ENCODE measurements at regions not wholly inside any gene's neighbourhood (a gene's known extent, or its start where the extent isn't known, plus 50 kb on each side); places are given as distances from the start of the nearest gene placed in this dataset.

DNA sequence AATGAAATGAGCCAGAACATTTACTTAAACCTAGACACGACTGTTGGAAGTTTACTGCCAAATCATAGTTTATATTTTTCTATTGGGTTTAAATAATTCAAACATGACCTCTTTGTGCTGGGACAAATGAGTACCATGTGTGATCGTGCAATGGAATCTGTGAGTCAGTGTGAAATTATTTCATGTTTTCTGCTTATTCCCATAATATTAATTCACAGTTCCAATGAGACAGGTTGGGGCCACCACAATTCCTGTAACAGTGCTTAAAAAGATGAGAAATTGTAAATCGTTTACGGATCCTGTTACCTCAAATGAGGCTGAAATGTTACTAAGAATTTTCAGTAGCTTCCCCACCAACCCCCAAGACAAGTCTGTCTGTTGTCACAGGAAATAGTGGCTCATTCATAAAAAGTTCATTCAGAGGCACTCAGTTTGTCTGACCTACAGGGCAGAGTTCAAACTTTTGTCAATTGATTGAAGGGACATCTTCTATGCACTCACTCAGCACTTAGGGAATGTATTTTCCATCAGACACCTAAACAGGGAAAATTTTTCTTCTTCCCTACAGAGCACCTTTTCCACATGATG lies 563.9 kb upstream of the ADAMTS16 start:
- Histone ChIP-seq H3K9me3 (0 out of 3 replicates have a peak, but pooled peaks cover 3% of the 10 kb centered on the region), H3K27ac (no peak overlapping the region), H3K4me2 (no peak overlapping the region), H3K4me3 (no peak overlapping the region), H3K4me1 (no peaks in the 10 kb centered on the region)
- WGBS (ENCODE audit: missing lambda C conversion rate): 15% methylated on average over 4 of the region's 4 CpGs
- FAIRE-seq: no peak
- no peak for DNase-seq (ENCODE audit: low read depth in 1 of 2, low spot score in 1 of 2)
- TF ChIP-seq SREBF2 (IDR thresholded peaks at IDR 0.05): no peak
- TF ChIP-seq MYC (IDR thresholded peaks at IDR 0.05; ENCODE audit: borderline replicate concordance, low read length): no peak
- TF ChIP-seq, protein P1, sequence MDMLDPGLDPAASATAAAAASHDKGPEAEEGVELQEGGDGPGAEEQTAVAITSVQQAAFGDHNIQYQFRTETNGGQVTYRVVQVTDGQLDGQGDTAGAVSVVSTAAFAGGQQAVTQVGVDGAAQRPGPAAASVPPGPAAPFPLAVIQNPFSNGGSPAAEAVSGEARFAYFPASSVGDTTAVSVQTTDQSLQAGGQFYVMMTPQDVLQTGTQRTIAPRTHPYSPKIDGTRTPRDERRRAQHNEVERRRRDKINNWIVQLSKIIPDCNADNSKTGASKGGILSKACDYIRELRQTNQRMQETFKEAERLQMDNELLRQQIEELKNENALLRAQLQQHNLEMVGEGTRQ (IDR thresholded peaks at IDR 0.05): no peak
- TF ChIP-seq TP53 (CRISPR knock-in tag; IDR thresholded peaks at IDR 0.05): no peak
- TF ChIP-seq SMC3 (IDR thresholded peaks at IDR 0.05): no peak
- TF ChIP-seq NPAS2 (CRISPR knock-in tag; IDR thresholded peaks at IDR 0.05; ENCODE audit: borderline replicate concordance): no peak
- TF ChIP-seq MAZ (IDR thresholded peaks at IDR 0.05; ENCODE audit: borderline replicate concordance, low read depth, low read length): no peak
- no peak for TF ChIP-seq EP300 (IDR thresholded peaks at IDR 0.05)
- no peak for TF ChIP-seq TFCP2L1 (CRISPR knock-in tag; IDR thresholded peaks at IDR 0.05)
- TF ChIP-seq, protein P2, sequence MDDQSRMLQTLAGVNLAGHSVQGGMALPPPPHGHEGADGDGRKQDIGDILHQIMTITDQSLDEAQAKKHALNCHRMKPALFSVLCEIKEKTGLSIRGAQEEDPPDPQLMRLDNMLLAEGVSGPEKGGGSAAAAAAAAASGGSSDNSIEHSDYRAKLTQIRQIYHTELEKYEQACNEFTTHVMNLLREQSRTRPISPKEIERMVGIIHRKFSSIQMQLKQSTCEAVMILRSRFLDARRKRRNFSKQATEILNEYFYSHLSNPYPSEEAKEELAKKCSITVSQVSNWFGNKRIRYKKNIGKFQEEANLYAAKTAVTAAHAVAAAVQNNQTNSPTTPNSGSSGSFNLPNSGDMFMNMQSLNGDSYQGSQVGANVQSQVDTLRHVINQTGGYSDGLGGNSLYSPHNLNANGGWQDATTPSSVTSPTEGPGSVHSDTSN (IDR thresholded peaks at IDR 0.05): no peak
- ATAC-seq: no peak
- ChIA-PET CTCF (no interaction called here), POLR2A (no interaction called here)

DNA sequence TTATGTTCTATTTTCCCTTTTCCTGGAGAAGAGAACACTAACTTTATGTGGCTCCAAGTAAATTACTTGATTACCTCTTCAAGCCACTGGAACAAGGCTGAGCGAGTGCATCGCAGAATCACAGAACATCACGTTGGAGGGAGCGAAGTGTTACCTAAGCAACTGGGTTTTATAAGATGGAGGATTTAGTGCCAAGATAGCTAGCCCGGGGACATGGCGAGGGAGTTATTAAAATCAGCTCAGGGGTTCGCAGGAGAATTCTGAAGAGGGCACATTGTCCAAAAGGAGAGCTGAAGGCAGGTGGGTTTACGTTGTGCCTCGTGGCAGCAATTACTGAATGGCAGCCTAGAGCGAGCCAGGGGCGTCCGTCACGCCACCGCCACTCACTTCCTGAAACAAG lies 563.2 kb upstream of the ADAMTS16 start:
- TF ChIP-seq, protein P3, sequence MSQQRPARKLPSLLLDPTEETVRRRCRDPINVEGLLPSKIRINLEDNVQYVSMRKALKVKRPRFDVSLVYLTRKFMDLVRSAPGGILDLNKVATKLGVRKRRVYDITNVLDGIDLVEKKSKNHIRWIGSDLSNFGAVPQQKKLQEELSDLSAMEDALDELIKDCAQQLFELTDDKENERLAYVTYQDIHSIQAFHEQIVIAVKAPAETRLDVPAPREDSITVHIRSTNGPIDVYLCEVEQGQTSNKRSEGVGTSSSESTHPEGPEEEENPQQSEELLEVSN (IDR thresholded peaks at IDR 0.05; ENCODE audit: borderline replicate concordance, low read depth): no peak
- TF ChIP-seq HDAC2 (IDR thresholded peaks at IDR 0.05) (no peak), RFX5 (IDR thresholded peaks at IDR 0.05) (no peak), NPAS2 (CRISPR knock-in tag; IDR thresholded peaks at IDR 0.05; ENCODE audit: borderline replicate concordance) (no peak), MYC (IDR thresholded peaks at IDR 0.05; ENCODE audit: borderline replicate concordance, low read length) (no peak), CHD4 (IDR thresholded peaks at IDR 0.05; ENCODE audit: borderline replicate concordance) (no peak), HOXB13 (CRISPR knock-in tag; IDR thresholded peaks at IDR 0.05; ENCODE audit: low read depth) (no peak), EHF (CRISPR knock-in tag; IDR thresholded peaks at IDR 0.05) (no peak)
- TF ChIP-seq, protein P4, sequence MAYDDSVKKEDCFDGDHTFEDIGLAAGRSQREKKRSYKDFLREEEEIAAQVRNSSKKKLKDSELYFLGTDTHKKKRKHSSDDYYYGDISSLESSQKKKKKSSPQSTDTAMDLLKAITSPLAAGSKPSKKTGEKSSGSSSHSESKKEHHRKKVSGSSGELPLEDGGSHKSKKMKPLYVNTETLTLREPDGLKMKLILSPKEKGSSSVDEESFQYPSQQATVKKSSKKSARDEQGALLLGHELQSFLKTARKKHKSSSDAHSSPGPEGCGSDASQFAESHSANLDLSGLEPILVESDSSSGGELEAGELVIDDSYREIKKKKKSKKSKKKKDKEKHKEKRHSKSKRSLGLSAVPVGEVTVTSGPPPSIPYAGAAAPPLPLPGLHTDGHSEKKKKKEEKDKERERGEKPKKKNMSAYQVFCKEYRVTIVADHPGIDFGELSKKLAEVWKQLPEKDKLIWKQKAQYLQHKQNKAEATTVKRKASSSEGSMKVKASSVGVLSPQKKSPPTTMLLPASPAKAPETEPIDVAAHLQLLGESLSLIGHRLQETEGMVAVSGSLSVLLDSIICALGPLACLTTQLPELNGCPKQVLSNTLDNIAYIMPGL (CRISPR knock-in tag; IDR thresholded peaks at IDR 0.05; ENCODE audit: borderline replicate concordance): no peak
- Histone ChIP-seq H3K4me3 (no peak overlapping the region), H3K27ac (no peak overlapping the region), H3K4me2 (no peak overlapping the region), H3K9me3 (0 out of 3 replicates have a peak, but pooled peaks cover 3% of the 10 kb centered on the region), H3K4me1 (no peaks in the 10 kb centered on the region)
- no peak for ATAC-seq
- 19% methylated on average over 14 of the region's 14 CpGs for WGBS (ENCODE audit: missing lambda C conversion rate)
- ChIA-PET POLR2A (no interaction called here), CTCF (no interaction called here)
- no peak for DNase-seq (ENCODE audit: low read depth in 1 of 2, low spot score in 1 of 2)
- FAIRE-seq: no peak

DNA sequence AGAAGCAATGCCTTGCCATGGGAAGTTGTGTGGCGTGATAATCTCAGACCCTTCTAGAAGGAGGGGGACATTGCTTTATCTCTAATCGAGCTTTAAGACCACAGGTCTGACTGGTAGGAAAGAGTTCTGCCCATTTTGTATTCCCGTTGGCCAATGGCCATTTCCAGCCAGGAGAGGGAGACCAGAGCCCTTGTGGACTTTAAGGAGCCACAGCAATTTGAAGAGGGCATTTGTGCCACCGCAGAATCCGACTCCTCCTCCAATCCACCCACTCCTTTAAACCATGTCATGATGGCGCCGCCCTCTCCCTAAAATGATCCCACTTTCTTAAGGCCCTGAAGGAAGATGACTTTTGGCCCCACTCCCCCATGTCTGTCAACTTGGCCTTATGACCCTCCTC lies 560.5 kb upstream of the ADAMTS16 start:
- Histone ChIP-seq H3K4me1 (no peaks in the 10 kb centered on the region), H3K9me3 (0 out of 3 replicates have a peak, but pooled peaks cover 3% of the 10 kb centered on the region), H3K4me3 (no peak overlapping the region), H3K27ac (no peak overlapping the region), H3K4me2 (no peak overlapping the region)
- ATAC-seq: no peak
- 19% methylated on average over 7 of the region's 7 CpGs for WGBS (ENCODE audit: missing lambda C conversion rate)
- FAIRE-seq: no peak
- no peak for DNase-seq (ENCODE audit: low read depth in 1 of 2, low spot score in 1 of 2)
- POLR2A ChIA-PET: no interaction called here
- TF ChIP-seq HDAC2 (IDR thresholded peaks at IDR 0.05) (no peak), RCOR1 (IDR thresholded peaks at IDR 0.05; ENCODE audit: low read depth, low read length) (no peak)
- CTCF ChIA-PET: no interaction called here
